ENCODE measurements at regions not wholly inside any gene's neighbourhood (a gene's known extent, or its start where the extent isn't known, plus 50 kb on each side); places are given as distances from the start of the nearest gene placed in this dataset.

DNA sequence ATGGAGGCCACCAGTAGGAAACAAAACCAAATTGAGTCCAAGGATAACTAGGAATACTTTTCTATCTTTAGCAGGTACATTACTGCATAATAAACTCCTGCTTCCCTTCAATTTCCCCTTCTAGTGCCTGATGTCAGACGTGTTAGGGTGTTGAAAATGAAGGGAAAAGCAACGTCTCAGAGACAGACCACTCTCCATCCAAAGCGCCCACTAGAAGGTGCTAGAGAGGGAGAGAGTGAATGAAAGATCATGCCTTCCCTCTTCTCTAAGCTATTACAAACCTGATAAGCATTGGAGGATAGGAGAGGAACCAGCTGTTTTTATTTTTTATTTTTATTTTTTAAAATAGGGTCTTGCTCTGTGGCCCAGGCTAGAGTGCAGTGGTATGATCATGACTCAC lies 64.1 kb downstream of the ZNF641 start:
- DNase-seq: peak; percentile 20 to 23

DNA sequence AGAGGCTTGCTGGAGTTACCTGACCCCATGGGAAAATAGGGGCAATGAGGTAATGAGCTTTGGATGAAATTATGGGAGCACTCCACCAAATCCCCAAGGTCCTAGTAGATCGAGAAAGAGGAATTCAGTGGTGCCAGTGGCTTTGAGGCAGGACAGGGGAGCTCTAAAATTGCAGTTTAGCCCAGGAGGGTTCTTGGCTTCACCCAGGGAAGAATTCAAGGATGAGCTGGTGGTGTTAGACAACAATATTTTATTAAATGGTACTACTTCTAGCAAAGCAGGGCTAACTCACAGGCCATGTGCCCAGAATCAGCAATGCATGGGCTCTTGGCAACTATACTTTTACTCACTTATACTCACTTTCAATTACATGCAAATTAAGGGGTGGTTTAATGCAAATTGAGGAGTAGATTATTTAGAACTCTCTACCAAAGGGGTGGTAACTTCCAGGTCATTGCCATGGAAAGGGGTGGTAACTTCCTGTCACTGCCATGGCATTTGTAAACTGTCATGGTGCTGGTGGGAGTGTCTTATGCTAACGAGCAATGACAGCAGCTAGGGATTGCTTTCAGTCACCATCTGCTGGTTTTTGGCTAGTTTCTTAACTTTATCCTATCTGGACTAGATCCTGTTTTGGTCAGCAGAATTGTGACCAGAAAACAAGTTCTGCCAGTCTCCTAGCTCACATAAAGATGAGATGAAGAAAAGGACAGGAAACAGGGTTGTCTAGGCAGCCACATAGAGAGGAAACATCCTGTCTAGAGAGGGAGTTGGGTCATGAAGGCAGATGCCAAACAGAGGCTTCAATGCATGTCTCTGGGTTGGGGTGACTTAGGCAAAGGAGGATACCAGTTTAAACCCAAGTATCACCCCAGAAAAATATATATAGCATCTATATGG lies 64.7 kb downstream of the ZNF641 start:
- no peak for DNase-seq

DNA sequence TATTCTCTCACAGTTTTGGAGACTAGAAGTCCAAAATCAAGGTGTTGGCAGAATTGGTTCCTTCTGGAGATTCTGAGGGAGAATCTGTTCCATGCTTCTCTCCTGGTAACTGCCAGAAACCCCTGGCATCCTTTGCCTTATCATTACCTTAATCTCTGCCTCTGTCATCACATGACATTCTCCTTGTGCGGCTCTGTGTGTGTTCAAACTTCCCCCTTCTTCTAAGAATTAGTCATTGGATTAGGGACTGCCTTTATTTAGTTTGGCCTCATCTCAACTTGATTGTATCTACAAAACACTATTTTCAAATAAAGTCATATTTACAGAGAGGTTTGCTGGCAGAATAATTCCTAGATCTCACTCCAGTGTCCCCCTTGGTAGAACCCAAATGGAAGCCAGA lies 68.9 kb downstream of the ZNF641 start:
- DNase-seq: no peak

DNA sequence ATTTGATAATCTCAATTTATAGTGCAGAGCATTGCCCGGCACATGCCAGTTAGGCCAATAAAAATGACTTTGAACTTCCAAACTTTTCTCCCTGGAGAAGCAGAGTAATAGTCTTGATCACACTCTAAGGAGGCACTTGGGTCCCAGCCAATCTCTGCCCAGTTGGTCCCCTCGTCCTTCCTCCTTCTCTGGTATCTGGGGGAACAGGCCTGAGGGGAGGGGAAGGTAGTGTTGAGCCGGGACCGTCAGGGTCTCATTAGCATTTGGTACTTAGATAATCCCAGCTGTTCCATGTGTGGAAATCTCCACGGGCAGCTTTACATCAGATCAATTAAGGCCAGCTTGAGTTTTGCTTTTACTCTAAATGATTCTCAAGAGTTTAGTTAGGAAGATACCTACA lies 70.1 kb downstream of the ZNF641 start:
- DNase-seq: no peak

DNA sequence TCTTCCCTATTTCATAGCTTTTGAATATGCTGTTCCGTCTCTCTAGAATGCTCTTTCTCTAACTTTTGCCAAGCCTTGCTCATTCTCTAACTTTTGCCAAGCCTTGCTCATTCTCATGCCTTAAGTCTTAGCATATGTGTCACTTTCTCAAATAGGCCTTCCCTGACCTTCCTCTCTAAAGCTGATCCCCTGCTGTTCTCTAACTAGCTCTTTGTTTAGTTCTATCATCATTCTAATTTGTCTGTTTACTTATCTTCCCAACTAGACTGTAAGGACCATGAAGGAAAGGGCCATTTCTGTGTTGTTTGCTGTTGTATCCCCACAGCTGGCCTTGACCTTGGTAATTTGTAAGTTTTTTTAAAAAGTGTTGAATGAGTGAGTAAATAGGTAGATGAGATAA lies 71.1 kb downstream of the ZNF641 start:
- no peak for DNase-seq

DNA sequence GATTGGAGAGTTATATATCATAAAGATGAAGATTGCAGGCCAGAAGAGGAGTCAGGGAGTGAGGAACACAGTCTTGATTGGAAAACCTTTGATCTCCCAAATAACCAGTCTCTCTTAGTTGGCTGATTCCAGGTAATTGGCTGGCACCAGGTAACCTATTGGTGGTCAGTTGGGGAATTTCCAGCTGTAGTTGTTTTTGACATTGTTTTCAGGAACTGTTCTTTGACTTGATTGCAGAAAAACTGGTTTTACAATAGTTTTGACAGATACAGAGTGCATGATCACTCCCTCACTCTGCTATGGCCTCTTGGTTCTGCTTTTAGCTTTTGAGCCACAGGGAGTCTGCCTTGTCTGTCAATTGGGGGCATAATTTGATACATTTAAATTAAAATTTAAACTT lies 71.6 kb downstream of the ZNF641 start:
- peak in 1 of 2 experiments; percentile 16 for DNase-seq

DNA sequence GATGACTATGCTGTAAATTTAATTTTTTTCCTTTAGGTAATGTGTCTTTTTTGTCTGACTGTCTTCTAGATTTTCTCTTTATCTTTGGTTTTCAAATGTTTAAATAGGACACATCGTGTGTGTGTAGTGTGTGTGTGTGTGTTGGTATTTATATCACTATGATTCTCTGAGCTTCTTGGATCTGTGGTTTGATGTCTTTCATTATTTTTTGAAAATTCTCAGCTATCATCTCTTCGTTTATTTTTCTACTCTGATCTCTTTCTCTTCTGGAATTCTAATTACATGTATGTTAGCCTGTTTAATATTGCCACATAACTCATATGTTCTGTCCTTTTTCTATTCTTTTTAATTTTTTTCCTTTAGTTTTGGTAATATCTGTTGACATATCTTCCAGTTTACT lies 73.5 kb upstream of the OR10AD1 start:
- DNase-seq: no peak

DNA sequence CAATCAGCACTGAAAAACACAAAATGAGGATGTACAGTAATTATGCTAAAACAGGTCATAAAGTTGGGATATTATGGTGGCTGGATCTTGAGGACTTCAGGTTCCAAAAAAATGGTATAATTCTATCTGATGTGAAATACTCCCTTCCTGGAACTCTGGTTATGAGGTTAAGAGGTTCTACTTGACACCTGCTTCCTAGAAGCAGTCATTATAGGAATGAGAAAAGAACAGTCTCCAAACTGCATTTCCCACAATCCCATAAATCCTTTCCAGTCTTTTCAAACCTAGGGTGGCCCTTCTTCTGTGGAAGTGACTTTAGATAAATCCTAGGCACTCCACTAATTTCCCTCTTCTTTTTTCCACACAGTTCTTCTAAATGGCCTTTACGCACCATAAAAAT lies 63.7 kb upstream of the OR10AD1 start:
- no peak for DNase-seq

DNA sequence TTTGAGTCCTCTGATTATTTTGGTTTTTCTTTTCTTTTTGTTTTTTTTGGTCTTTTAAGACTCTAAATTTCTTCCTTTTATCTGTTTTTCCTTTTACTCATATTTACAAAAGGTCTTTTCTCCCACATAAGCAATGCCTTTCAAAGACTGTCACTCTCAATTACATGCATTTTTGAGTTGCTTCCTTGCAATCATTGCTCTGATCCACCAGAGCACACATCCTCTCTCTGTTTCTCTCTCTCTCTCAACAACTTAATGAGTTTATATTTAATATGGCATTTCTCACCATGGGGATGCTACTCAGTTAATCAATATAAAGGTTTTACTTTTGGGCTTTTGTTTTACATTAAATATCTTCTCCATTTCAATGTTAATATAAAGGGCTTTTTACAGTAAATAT lies 62.7 kb upstream of the OR10AD1 start:
- no peak for DNase-seq

DNA sequence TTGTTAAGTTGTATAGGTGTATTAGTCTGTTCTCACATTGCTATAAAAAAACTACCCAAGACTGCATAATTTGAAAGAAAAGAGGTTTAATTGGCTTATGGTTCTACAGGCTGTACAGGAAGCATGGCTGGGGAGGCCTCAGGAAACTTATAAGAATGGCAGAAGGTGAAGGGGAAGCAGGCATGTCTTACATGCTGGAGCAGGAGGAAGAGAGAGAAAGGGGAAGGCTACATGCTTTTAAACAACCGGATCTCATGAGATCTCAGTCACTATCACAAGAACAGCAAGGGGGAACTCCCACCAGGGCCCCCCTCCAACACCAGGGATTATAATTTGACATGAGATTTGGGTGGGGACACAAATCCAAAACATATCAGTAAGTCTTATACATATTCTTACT lies 60.5 kb upstream of the OR10AD1 start:
- DNase-seq: peak; percentile 57 to 69

DNA sequence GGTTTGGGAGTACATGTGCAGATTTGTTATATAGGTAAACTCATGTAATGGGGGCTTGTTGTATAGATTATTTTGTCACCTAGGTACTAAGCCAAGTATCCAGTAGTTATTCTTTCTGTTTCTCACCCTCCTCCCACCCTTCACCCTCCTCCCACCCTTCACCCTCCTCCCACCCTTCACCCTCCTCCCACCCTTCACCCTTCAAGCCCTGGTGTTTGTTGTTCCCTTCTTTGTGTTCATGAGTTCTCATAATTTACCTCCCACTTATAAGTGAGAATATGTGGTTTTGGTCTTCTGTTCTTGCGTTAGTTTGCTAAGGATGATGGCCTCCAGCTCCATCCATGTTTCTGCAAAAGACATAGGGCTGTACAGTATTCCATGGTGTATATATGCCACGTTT lies 58.7 kb upstream of the OR10AD1 start:
- DNase-seq: no peak

Measured in Kasumi-1 (cell line).